ENCODE measurements at regions not wholly inside any gene's neighbourhood (a gene's known extent, or its start where the extent isn't known, plus 50 kb on each side); places are given as distances from the start of the nearest gene placed in this dataset.

DNA sequence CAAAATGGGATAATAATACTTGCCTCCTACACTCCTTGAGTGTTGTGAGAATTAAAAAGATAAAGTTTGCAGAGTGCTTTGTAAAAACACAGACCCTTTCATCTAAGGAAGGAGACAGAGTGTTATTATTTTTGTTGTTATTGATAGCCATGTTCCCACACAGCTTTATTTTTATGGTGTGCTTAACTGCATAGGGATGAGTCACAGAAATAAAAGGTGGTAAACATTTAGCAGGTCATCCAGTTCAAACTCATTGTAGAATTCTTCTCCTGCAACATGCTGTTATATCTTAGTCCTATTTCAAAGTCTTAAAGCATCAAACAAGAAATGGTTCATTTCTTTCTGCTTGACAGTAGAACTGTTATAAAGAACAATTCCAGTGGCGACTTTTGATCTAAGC lies 367.5 kb upstream of the ACTBL2 start:
- TF ChIP-seq, protein P1, sequence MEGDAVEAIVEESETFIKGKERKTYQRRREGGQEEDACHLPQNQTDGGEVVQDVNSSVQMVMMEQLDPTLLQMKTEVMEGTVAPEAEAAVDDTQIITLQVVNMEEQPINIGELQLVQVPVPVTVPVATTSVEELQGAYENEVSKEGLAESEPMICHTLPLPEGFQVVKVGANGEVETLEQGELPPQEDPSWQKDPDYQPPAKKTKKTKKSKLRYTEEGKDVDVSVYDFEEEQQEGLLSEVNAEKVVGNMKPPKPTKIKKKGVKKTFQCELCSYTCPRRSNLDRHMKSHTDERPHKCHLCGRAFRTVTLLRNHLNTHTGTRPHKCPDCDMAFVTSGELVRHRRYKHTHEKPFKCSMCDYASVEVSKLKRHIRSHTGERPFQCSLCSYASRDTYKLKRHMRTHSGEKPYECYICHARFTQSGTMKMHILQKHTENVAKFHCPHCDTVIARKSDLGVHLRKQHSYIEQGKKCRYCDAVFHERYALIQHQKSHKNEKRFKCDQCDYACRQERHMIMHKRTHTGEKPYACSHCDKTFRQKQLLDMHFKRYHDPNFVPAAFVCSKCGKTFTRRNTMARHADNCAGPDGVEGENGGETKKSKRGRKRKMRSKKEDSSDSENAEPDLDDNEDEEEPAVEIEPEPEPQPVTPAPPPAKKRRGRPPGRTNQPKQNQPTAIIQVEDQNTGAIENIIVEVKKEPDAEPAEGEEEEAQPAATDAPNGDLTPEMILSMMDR (IDR thresholded peaks at IDR 0.05; ENCODE audit: poor library complexity) = no peak
- TF ChIP-seq EZH2 (IDR thresholded peaks at IDR 0.05; ENCODE audit: borderline replicate concordance) = no peak

Measured in hepatocyte (in vitro differentiated cells).